Astrocyte (in vitro differentiated cells and primary cell): ENCODE measurements at regions not wholly inside any gene's neighbourhood (a gene's known extent, or its start where the extent isn't known, plus 50 kb on each side); places are given as distances from the start of the nearest gene placed in this dataset. TPM values are rescaled to one million over a fixed set of nuclear protein-coding genes. Genes with fewer than 3 reads are reported as not detected.

Experiments
- DNase-seq: peaks from one replicate; pipeline ENCODE4 v3.0.0-alpha.2; 2010; ENCODE audit warnings: low read depth
- FAIRE-seq: peaks from 2 replicates; lab custom pipeline; 2011; peaks lifted over from hg19 to GRCh38; lab: Jason Lieb, UNC
- H2AFZ ChIP-seq: 2 replicates; pipeline ENCODE4 v1.6.0; 2012; ENCODE audit warnings: low read depth, low read length, inconsistent platforms
- H3K27ac ChIP-seq: 2 replicates; pipeline ENCODE4 v1.5.1; 2011; ENCODE audit warnings: low read depth, low read length, inconsistent platforms
- H3K27me3 ChIP-seq: 2 replicates; pipeline ENCODE4 v1.6.0; 2011; ENCODE audit warnings: low read length, inconsistent platforms; ENCODE audit not compliant: insufficient read depth
- H3K36me3 ChIP-seq: 2 replicates; pipeline ENCODE4 v1.5.1; 2011; ENCODE audit warnings: low read length, inconsistent platforms; ENCODE audit not compliant: insufficient read depth
- H3K4me1 ChIP-seq: 2 replicates; pipeline ENCODE4 v1.5.1; 2011; ENCODE audit warnings: low read length, inconsistent platforms; ENCODE audit not compliant: insufficient read depth
- H3K4me2 ChIP-seq: 2 replicates; pipeline ENCODE4 v1.6.0; 2012; ENCODE audit warnings: low read length, inconsistent platforms
- H3K4me3 ChIP-seq: 2 replicates; pipeline ENCODE4 v1.5.1; 2011; ENCODE audit warnings: low read depth, mild to moderate bottlenecking, low read length, inconsistent platforms; ENCODE audit not compliant: insufficient read depth
- H3K79me2 ChIP-seq: 2 replicates; pipeline ENCODE4 v1.6.0; 2012; ENCODE audit warnings: mild to moderate bottlenecking, low read length, inconsistent platforms; ENCODE audit not compliant: insufficient read depth
- H3K9ac ChIP-seq: 2 replicates; pipeline ENCODE4 v1.6.0; 2012; ENCODE audit warnings: mild to moderate bottlenecking, low read length, inconsistent platforms
- H3K9me3 ChIP-seq: 2 replicates; pipeline ENCODE4 v1.5.1; 2012; ENCODE audit warnings: low read depth, mild to moderate bottlenecking, low read length, inconsistent platforms; ENCODE audit not compliant: insufficient read depth
- H4K20me1 ChIP-seq: 2 replicates; pipeline ENCODE4 v1.6.0; 2012; ENCODE audit warnings: low read length, inconsistent platforms; ENCODE audit not compliant: insufficient read depth
- H3K27ac Mint-ChIP-seq: one replicate; pipeline ENCODE4 v1.8.0; 2021; ENCODE audit warnings: mild to moderate bottlenecking, mixed read lengths; ENCODE audit not compliant: unreplicated experiment
- H3K27me3 Mint-ChIP-seq: one replicate; pipeline ENCODE4 v1.8.0; 2021; ENCODE audit warnings: low read depth, mixed read lengths; ENCODE audit not compliant: unreplicated experiment
- H3K36me3 Mint-ChIP-seq: one replicate; pipeline ENCODE4 v1.8.0; 2021; ENCODE audit warnings: low read depth, mixed read lengths; ENCODE audit not compliant: unreplicated experiment
- H3K4me1 Mint-ChIP-seq: one replicate; pipeline ENCODE4 v1.8.0; 2021; ENCODE audit warnings: low read depth, mixed read lengths; ENCODE audit not compliant: unreplicated experiment
- H3K4me3 Mint-ChIP-seq: one replicate; pipeline ENCODE4 v1.8.0; 2021; ENCODE audit warnings: mild to moderate bottlenecking, moderate library complexity, mixed read lengths; ENCODE audit not compliant: unreplicated experiment
- H3K9me3 Mint-ChIP-seq: one replicate; pipeline ENCODE4 v1.8.0; 2021; ENCODE audit warnings: mild to moderate bottlenecking, mixed read lengths; ENCODE audit not compliant: unreplicated experiment
- CTCF ChIP-seq: IDR thresholded peaks from 2 replicates; pipeline ENCODE4 v1.5.1; 2011; ENCODE audit warnings: low read depth, mild to moderate bottlenecking, inconsistent platforms, low read length, moderate library complexity; ENCODE audit not compliant: insufficient read depth
- EZH2 ChIP-seq: IDR thresholded peaks from 2 replicates; pipeline ENCODE4 v1.6.1; 2012; ENCODE audit warnings: mild to moderate bottlenecking, low read length, inconsistent platforms; ENCODE audit not compliant: insufficient read depth
- microRNA-seq: library from miRNA; unstranded; fragments of <30 nt; microRNA quantifications from one replicate; pipeline ENCODE4 v1.2.0, GENCODE V29; 2020

GRCh38 chr3:16122661-16123060 is 51.8 kb upstream of the GALNT15 start:
- H3K79me2 ChIP-seq = no peaks in the 10 kb centered on the region
- Mint-ChIP-seq H3K9me3 (peaks cover 6% of the 10 kb centered on the region), H3K4me3 (no peak overlapping the region), H3K27me3 (no peaks in the 10 kb centered on the region), H3K4me1 (peaks cover 17% of the 10 kb centered on the region), H3K36me3 (no peaks in the 10 kb centered on the region), H3K27ac (no peak overlapping the region)
- no peak for DNase-seq
- H3K36me3 ChIP-seq = no peaks in the 10 kb centered on the region
- TF ChIP-seq EZH2 (no peak), CTCF (no peak)
- FAIRE-seq = no peak
- H3K4me3 ChIP-seq = no peak overlapping the region
- no peak overlapping the region for H2AFZ ChIP-seq
- no peak overlapping the region for H3K9ac ChIP-seq
- H3K4me1 ChIP-seq = peaks cover 17% of the 10 kb centered on the region
- no peak overlapping the region for H3K4me2 ChIP-seq
- no peak overlapping the region for H3K27ac ChIP-seq
- no peaks in the 10 kb centered on the region for H4K20me1 ChIP-seq
- H3K27me3 ChIP-seq = no peaks in the 10 kb centered on the region
- no peaks in the 10 kb centered on the region for H3K9me3 ChIP-seq

GRCh38 chr3:16124636-16125035 is 49.8 kb upstream of the GALNT15 start:
- H3K9me3 ChIP-seq = no peaks in the 10 kb centered on the region
- FAIRE-seq (peak; percentile 100), DNase-seq (peak; percentile 100)
- H2AFZ ChIP-seq = no peak overlapping the region
- H3K4me3 ChIP-seq = no peak overlapping the region
- Mint-ChIP-seq H3K4me1 (peaks cover 18% of the 10 kb centered on the region), H3K27ac (peak overlapping the region; percentile 64), H3K4me3 (no peak overlapping the region), H3K36me3 (no peaks in the 10 kb centered on the region), H3K27me3 (no peaks in the 10 kb centered on the region), H3K9me3 (peaks cover 6% of the 10 kb centered on the region)
- H3K4me2 ChIP-seq = peak overlapping the region; percentile 44
- peak overlapping the region; percentile 67 for H3K9ac ChIP-seq
- H3K79me2 ChIP-seq = no peaks in the 10 kb centered on the region
- no peaks in the 10 kb centered on the region for H4K20me1 ChIP-seq
- H3K4me1 ChIP-seq = peaks cover 22% of the 10 kb centered on the region
- TF ChIP-seq CTCF (no peak), EZH2 (no peak)
- no peaks in the 10 kb centered on the region for H3K36me3 ChIP-seq
- H3K27ac ChIP-seq = peak overlapping the region; percentile 90
- no peaks in the 10 kb centered on the region for H3K27me3 ChIP-seq

Small RNAs in the stretch of these regions (microRNA-seq; reads per million reads assigned to microRNA genes)
- gene MIR563 = not detected
